GM21390 (cell line): ENCODE measurements at regions not wholly inside any gene's neighbourhood (a gene's known extent, or its start where the extent isn't known, plus 50 kb on each side); places are given as distances from the start of the nearest gene placed in this dataset.
"Not testable (repeated sequence)": the region's sequence is repeated elsewhere in the genome, so short reads cannot be mapped to it uniquely, and the experiment has no call there.

Experiments used
- ATAC-seq: cut with Tn5 transposase; IDR thresholded peaks from one replicate; pipeline ENCODE4 v1.9.1; 2021; ENCODE audit not compliant: unreplicated experiment

- ATAC-seq = no peak
These were observed 1152.1 kb downstream of the FAT4 start for GRCh38 chr4:126466848-126467247.

- ATAC-seq = no peak
These were observed 1153.4 kb downstream of the FAT4 start for GRCh38 chr4:126468144-126468543.

GRCh38 chr4:126470862-126471261 lies 1156.1 kb downstream of the FAT4 start:
- ATAC-seq = no peak

GRCh38 chr4:126475730-126476129 lies 1157.0 kb upstream of the INTU start:
- no peak for ATAC-seq

GRCh38 chr4:126479709-126480108 lies 1153.0 kb upstream of the INTU start:
- no peak for ATAC-seq

GRCh38 chr4:126482311-126482710 lies 1150.4 kb upstream of the INTU start:
- ATAC-seq = no peak

GRCh38 chr4:126486377-126486776 lies 1146.4 kb upstream of the INTU start:
- ATAC-seq = no peak

GRCh38 chr4:126489826-126490463 lies 1142.8 kb upstream of the INTU start:
- no peak for ATAC-seq

GRCh38 chr4:126495163-126495752 lies 1137.5 kb upstream of the INTU start:
- no peak for ATAC-seq

- no peak for ATAC-seq
These were observed 1119.8 kb upstream of the INTU start for GRCh38 chr4:126512979-126513378.

- ATAC-seq = no peak
These were observed 1119.2 kb upstream of the INTU start for GRCh38 chr4:126513596-126513995.

- no peak for ATAC-seq
These were observed 1112.0 kb upstream of the INTU start for GRCh38 chr4:126520731-126521130.

- not testable (repeated sequence) for ATAC-seq
These were observed 1107.4 kb upstream of the INTU start for GRCh38 chr4:126525400-126525799.

- ATAC-seq = no peak
These were observed 1106.4 kb upstream of the INTU start for GRCh38 chr4:126526335-126526734.

- no peak for ATAC-seq
These were observed 1102.8 kb upstream of the INTU start for GRCh38 chr4:126529997-126530396.

GRCh38 chr4:126530996-126531585 lies 1101.7 kb upstream of the INTU start:
- no peak for ATAC-seq

GRCh38 chr4:126532527-126532926 lies 1100.2 kb upstream of the INTU start:
- no peak for ATAC-seq

GRCh38 chr4:126533146-126533805 lies 1099.5 kb upstream of the INTU start:
- ATAC-seq = no peak

- no peak for ATAC-seq
These were observed 1093.0 kb upstream of the INTU start for GRCh38 chr4:126539771-126540170.

- ATAC-seq = no peak
These were observed 1090.9 kb upstream of the INTU start for GRCh38 chr4:126541820-126542219.

- no peak for ATAC-seq
These were observed 1088.5 kb upstream of the INTU start for GRCh38 chr4:126544276-126544675.

GRCh38 chr4:126546197-126546596 lies 1086.6 kb upstream of the INTU start:
- not testable (repeated sequence) for ATAC-seq
